Amygdala (tissue), 56 donors: ENCODE measurements at regions not wholly inside any gene's neighbourhood (a gene's known extent, or its start where the extent isn't known, plus 50 kb on each side); places are given as distances from the start of the nearest gene placed in this dataset.

Experiments
- DNase-seq, 56 donors: peaks; one replicate each; lab custom pipeline; 2025; lab: John Stamatoyannopoulos, UW

GRCh38 chr22:27080036-27080578, 422.7 kb downstream of the MIAT start:
- DNase-seq, result no peak

DNA sequence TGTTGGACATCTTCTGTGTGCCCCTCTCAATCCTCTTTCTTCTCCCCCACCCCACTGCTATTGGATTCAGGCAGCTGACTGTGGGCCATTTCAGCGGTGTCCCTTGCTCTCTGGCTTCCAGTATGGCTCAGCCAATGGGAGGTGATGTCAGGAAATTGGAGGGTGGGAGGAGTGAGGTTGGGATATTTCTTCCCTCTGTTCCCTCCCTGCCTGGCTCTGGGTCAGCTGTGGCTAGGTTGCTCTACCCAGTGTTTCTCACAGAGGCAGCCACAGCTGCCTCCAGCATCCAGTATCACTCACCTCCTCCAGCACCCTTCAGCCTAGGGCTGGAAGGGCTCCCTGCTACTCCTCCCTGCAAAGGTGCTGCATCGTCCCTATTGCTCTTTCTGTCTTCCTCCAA, 423.5 kb downstream of the MIAT start:
- DNase-seq, result no peak

GRCh38 chr22:27083610-27084009, 426.2 kb downstream of the MIAT start:
- no peak for DNase-seq

- DNase-seq, result no peak
Measured at GRCh38 chr22:27084130-27084529, 426.7 kb downstream of the MIAT start.

GRCh38 chr22:27086080-27087044, 429.0 kb downstream of the MIAT start:
- DNase-seq, result peak in 2 of 56 donors; percentile 8 to 9

GRCh38 chr22:27087051-27087450, 429.7 kb downstream of the MIAT start:
- DNase-seq, result no peak

DNA sequence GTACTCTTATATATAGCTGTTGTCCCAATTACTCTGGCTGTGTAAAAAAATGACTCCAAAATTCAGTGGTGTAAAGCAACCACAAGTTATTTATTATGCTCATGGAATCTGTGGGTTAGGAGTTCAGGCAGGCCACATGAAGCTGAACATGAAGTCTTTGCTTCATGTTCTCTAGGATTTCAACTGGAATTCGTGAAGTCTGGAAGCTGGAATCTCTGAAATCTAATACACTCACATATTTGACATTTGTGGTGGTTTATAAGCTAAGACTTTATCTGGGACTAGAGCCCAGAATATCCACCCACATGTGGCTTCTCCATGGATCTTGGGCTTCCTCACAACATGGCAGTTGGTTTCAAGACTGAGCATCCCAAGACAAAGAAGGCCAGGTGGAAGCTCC, 430.6 kb downstream of the MIAT start:
- no peak for DNase-seq

DNA sequence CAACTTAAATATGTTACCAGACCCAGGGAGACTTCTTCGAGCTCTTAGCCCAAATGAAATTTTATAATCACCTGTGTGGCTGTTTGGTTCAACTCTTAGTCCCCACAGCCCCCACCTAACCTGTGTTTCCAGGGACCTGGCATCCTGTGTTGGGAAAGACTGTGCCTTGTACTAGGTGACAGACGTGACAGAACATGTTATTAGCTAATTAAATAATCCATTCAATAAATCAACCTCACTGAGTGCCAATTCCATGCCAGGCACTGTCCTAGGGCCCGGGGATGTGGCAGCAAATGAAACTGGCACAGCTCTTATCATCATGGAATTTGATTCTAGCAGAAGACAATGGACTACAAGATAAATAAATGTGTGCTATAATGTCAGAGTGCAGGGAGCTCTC, 431.9 kb downstream of the MIAT start:
- DNase-seq, result no peak

DNA sequence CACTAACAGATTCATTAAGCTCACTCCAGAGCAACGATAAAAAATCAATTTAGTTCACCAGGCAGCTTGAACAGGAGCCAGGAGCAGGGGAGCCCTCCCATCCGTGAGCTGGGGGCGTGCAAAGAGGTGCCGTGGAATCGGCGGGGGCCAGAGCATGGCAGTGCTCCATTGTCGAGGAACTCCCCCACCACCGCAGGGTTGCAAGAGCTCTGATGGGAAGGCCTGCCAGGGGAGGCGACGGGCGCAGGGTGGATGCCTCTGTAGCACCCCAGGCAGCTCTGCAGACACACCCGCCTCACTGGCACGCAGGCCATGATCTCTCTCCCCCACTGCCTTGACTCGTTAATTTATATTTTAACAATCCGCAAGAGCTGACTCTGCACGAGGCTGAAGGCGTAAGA, 433.2 kb downstream of the MIAT start:
- DNase-seq, result peak in 2 of 56 donors; percentile 9 to 16

- no peak for DNase-seq
Measured at GRCh38 chr22:27093422-27093821, 436.0 kb downstream of the MIAT start.

- DNase-seq, result no peak
Measured at GRCh38 chr22:27094633-27095308, 437.4 kb downstream of the MIAT start.

- no peak for DNase-seq
Measured at GRCh38 chr22:27097506-27097905, 440.1 kb downstream of the MIAT start.

GRCh38 chr22:27097933-27098332, 440.5 kb downstream of the MIAT start:
- DNase-seq, result no peak

DNA sequence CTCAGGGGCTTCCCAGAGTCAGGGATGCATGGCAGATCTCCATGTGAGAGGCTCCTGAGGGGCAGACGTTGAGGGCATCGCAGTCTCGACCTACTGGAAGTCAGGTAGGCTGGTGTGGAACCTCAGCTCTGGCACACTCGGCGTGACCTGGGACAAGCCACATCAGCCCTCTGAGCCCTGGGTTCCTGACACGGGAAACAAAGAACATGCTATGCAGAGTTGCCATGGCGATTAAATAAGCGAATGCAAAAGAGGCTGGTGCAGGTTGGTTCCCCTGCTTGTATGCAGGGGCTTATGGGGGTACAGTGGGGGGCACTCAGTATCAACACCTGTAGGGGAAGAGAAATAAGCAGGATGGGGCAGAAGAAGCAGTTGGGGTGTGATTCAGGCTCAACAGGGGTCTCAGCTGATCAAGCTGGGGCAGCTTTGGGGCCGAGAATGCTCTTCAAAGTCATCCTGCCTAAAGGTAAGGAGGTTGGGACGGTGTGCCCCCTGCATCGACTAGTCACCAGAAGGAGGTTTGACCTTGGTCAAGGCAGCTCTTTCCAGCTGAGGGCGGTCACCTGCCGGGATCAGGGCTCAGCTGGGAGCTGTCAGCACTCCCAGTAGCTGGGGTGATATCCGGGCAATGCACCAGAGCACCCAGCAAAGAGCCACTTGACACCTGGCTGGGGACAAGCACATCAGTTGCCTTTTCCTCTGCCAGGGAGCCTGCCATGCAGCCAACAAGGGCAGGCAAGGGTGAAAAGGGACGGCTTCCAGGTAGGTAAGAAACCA, 442.7 kb downstream of the MIAT start:
- DNase-seq, result no peak

DNA sequence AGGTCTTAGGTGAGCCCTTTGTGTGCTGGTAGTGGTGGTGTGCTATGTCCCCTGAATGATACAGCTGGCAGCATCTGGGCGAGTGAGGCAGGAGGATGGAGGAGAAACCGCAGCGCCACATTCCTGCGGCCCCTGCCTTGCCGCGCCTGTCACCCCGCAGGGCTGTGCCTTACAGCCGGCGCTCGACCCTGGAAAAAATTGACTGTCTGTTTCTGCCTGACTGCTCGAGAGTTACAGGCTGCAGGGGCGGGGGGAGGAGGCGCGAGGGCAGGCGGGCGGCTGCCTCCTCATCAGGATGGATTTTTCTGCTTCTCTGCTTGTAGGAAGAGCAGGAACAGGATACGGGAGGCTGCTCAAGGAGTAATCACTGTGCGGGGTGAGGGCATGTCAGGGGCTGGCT, 443.4 kb downstream of the MIAT start:
- no peak for DNase-seq

GRCh38 chr22:27101288-27101687, 443.9 kb downstream of the MIAT start:
- no peak for DNase-seq

DNA sequence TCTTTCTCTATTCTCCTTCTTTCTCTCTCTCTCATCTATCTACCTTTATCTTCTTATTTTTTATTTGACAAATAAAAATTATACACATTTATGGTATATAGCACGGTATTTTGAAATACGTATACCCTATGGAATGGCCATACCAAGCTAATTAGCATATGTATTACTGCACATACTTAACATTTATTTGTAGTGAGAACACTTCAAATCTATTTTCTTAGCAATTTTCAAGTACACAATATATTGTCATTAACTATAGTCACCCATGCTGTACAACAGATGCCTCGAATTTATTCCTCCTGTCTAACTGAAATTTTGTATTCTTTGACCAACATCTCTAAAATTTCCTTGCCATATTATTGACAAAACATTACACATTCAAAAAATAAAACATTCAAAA, 447.1 kb downstream of the MIAT start:
- no peak for DNase-seq

GRCh38 chr22:27105142-27106025, 448.0 kb downstream of the MIAT start:
- DNase-seq, result no peak

- DNase-seq, result peak in 1 of 56 donors; percentile 25
Measured at GRCh38 chr22:27106985-27107384, 449.6 kb downstream of the MIAT start.

DNA sequence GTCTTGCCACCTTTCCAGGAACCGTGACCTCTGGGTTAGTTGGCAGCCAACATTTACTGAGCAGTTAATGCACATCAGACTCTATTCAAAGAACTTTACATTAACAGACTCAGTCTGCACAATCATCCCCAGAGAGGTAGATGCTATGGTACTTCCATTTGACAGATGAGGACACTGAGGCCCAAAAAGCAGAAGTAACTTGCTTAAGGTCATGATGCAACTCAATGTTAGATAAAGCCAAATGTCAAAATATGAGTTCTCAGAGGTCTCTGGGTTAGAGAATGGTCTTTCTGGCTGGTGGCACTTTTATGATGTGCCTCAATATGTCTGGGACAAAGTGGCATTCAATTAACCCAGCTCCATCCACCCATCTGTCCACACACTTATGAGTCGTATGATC, 450.0 kb downstream of the MIAT start:
- no peak for DNase-seq
